Mesenchymal stem cell (in vitro differentiated cells and primary cell): ENCODE measurements at regions not wholly inside any gene's neighbourhood (a gene's known extent, or its start where the extent isn't known, plus 50 kb on each side); places are given as distances from the start of the nearest gene placed in this dataset.

Experiments
- DNase-seq: peaks from one replicate; pipeline ENCODE4 v3.0.0-alpha.2; 2013
- H2AFZ ChIP-seq: one replicate; pipeline ENCODE4 v1.6.1; 2013; ENCODE audit warnings: low read depth, mild to moderate bottlenecking, control low read depth, inconsistent platforms, low read length, moderate library complexity
- H2AK5ac ChIP-seq: 2 replicates; pipeline ENCODE4 v1.6.1; 2013; ENCODE audit warnings: low read length, moderate library complexity, mild to moderate bottlenecking, inconsistent platforms; ENCODE audit not compliant: severe bottlenecking
- H2BK120ac ChIP-seq: one replicate; pipeline ENCODE4 v1.6.1; 2013; ENCODE audit warnings: low read depth, mild to moderate bottlenecking, inconsistent platforms, low read length, moderate library complexity
- H2BK12ac ChIP-seq, 2 experiments: one replicate each; pipeline ENCODE4 v1.6.1; 2013; ENCODE audit warnings: inconsistent platforms in 2 of 2, low read length in 2 of 2, mild to moderate bottlenecking in 2 of 2, moderate library complexity in 2 of 2, control low read depth in 1 of 2
- H2BK15ac ChIP-seq: one replicate; pipeline ENCODE4 v1.6.1; 2013; ENCODE audit warnings: mild to moderate bottlenecking, low read depth, inconsistent platforms; ENCODE audit not compliant: poor library complexity, severe bottlenecking
- H2BK5ac ChIP-seq: 2 replicates; pipeline ENCODE4 v1.6.1; 2013; ENCODE audit warnings: low read depth, mild to moderate bottlenecking, low read length, control low read depth, inconsistent platforms; ENCODE audit not compliant: poor library complexity, severe bottlenecking
- H3K14ac ChIP-seq, 2 experiments: one replicate each; pipeline ENCODE4 v1.6.1; 2013; ENCODE audit warnings: inconsistent platforms in 2 of 2, low read length in 2 of 2, control low read depth in 1 of 2, mild to moderate bottlenecking in 1 of 2, moderate library complexity in 1 of 2
- H3K18ac ChIP-seq, 2 experiments: one replicate each; pipeline ENCODE4 v1.6.1; 2013; ENCODE audit warnings: inconsistent platforms in 2 of 2, low read length in 2 of 2, control low read depth in 1 of 2, low read depth in 1 of 2, mild to moderate bottlenecking in 1 of 2
- H3K23ac ChIP-seq, 2 experiments: one replicate each; pipeline ENCODE4 v1.6.1; 2013; ENCODE audit warnings: inconsistent platforms in 2 of 2, low read length in 2 of 2, mild to moderate bottlenecking in 2 of 2, moderate library complexity in 2 of 2, control low read depth in 1 of 2
- H3K27ac ChIP-seq: 2 replicates; pipeline ENCODE4 v1.5.1; 2013; ENCODE audit warnings: mild to moderate bottlenecking, moderate library complexity, low read length, control low read depth, inconsistent platforms; ENCODE audit not compliant: poor library complexity, severe bottlenecking
- H3K27me3 ChIP-seq, 2 experiments: 2 replicates each; pipeline versions ENCODE4 v1.6.1 to v1.7.0; 2013; ENCODE audit warnings: low read length in 2 of 2, mild to moderate bottlenecking in 2 of 2, moderate library complexity in 2 of 2, control low read depth in 1 of 2, inconsistent platforms in 1 of 2; ENCODE audit not compliant: control insufficient read depth in 1 of 2, insufficient read depth in 1 of 2
- H3K36me3 ChIP-seq, 2 experiments: 2 replicates each; pipeline versions ENCODE4 v1.6.1 to v1.7.0; 2013; ENCODE audit warnings: low read length in 2 of 2, control low read depth in 1 of 2, inconsistent platforms in 1 of 2, low read depth in 1 of 2, mild to moderate bottlenecking in 1 of 2; ENCODE audit not compliant: insufficient read depth in 2 of 2, control insufficient read depth in 1 of 2
- H3K4ac ChIP-seq, 2 experiments: one replicate each; pipeline ENCODE4 v1.6.1; 2013; ENCODE audit warnings: inconsistent platforms in 2 of 2, low read length in 2 of 2, mild to moderate bottlenecking in 2 of 2, moderate library complexity in 2 of 2, control low read depth in 1 of 2, low read depth in 1 of 2
- H3K4me1 ChIP-seq: 2 replicates; pipeline ENCODE4 v1.6.1; 2013; ENCODE audit warnings: low read depth, low read length, control low read depth; ENCODE audit not compliant: control insufficient read depth, insufficient read depth
- H3K4me2 ChIP-seq: 2 replicates; pipeline ENCODE4 v1.6.1; 2013; ENCODE audit warnings: low read length, mild to moderate bottlenecking, inconsistent platforms; ENCODE audit not compliant: poor library complexity, severe bottlenecking
- H3K4me3 ChIP-seq, 2 experiments: 2 replicates each; pipeline versions ENCODE4 v1.5.1 to v1.7.0; 2013; ENCODE audit warnings: low read length in 2 of 2, mild to moderate bottlenecking in 2 of 2, control low read depth in 1 of 2, low read depth in 1 of 2; ENCODE audit not compliant: insufficient read depth in 1 of 2
- H3K79me1 ChIP-seq: replicated peaks from 2 replicates; pipeline ENCODE4 v1.6.1; 2013; ENCODE audit warnings: mild to moderate bottlenecking, control low read depth, low read length, inconsistent platforms; ENCODE audit not compliant: poor library complexity, severe bottlenecking
- H3K9ac ChIP-seq: 2 replicates; pipeline ENCODE4 v1.7.0; 2013; ENCODE audit warnings: mild to moderate bottlenecking, low read length, moderate library complexity
- H3K9me3 ChIP-seq: 2 replicates; pipeline ENCODE4 v1.7.0; 2013; ENCODE audit warnings: mild to moderate bottlenecking, low read length; ENCODE audit not compliant: control insufficient read depth
- H4K8ac ChIP-seq: one replicate; pipeline ENCODE4 v1.6.1; 2013; ENCODE audit warnings: inconsistent platforms, mild to moderate bottlenecking, low read length, moderate library complexity
- H4K91ac ChIP-seq: one replicate; pipeline ENCODE4 v1.6.1; 2013; ENCODE audit warnings: mild to moderate bottlenecking, low read length, inconsistent platforms
- WGBS: methylation state at CpG from one replicate; pipeline ENCODE4 v1.1.7; 2013; ENCODE audit warnings: mixed read lengths; 5-methylcytosine and 5-hydroxymethylcytosine counted together

- no peaks in the 10 kb centered on the region for H3K27me3 ChIP-seq
- H3K79me1 ChIP-seq: no peaks in the 10 kb centered on the region
- no peak overlapping the region for H2AK5ac ChIP-seq
- no peaks in the 10 kb centered on the region for H3K9me3 ChIP-seq
- no peak overlapping the region for H2BK120ac ChIP-seq
- no peak overlapping the region for H3K23ac ChIP-seq
- no peak overlapping the region for H3K4me3 ChIP-seq
- H3K4ac ChIP-seq: no peak overlapping the region
- peaks cover 2% of the 10 kb centered on the region for H3K4me1 ChIP-seq
- no peak overlapping the region for H2BK15ac ChIP-seq
- no peak overlapping the region for H3K18ac ChIP-seq
- no peak overlapping the region for H4K91ac ChIP-seq
- H2BK12ac ChIP-seq: no peak overlapping the region
- no peak overlapping the region for H2AFZ ChIP-seq
- H3K9ac ChIP-seq: peak overlapping the region; percentile 77
- no peak overlapping the region for H3K4me2 ChIP-seq
- no peak for DNase-seq
- no peak overlapping the region for H2BK5ac ChIP-seq
- no peak overlapping the region for H4K8ac ChIP-seq
- no peak overlapping the region for H3K14ac ChIP-seq
- H3K36me3 ChIP-seq: no peaks in the 10 kb centered on the region
- H3K27ac ChIP-seq: no peak overlapping the region
Observed at GRCh38 chr5:143514616-143515335, 111.3 kb upstream of the NR3C1 start.

GRCh38 chr5:143513720-143514119, 110.2 kb upstream of the NR3C1 start:
- Histone ChIP-seq H3K9me3 (no peaks in the 10 kb centered on the region), H2BK5ac (no peak overlapping the region), H2AFZ (no peak overlapping the region), H3K27me3 (no peaks in the 10 kb centered on the region), H2AK5ac (no peak overlapping the region), H2BK12ac (no peak overlapping the region), H3K4me1 (peaks cover 2% of the 10 kb centered on the region), H3K4me2 (no peak overlapping the region), H3K14ac (no peak overlapping the region), H3K18ac (no peak overlapping the region), H3K4me3 (no peak overlapping the region), H4K8ac (no peak overlapping the region), H3K36me3 (no peaks in the 10 kb centered on the region), H2BK15ac (no peak overlapping the region), H3K9ac (no peak overlapping the region), H3K27ac (no peak overlapping the region), H3K79me1 (no peaks in the 10 kb centered on the region), H4K91ac (no peak overlapping the region), H3K4ac (no peak overlapping the region), H3K23ac (no peak overlapping the region), H2BK120ac (no peak overlapping the region)
- WGBS: 95% methylated on average over 2 of the region's 2 CpGs
- DNase-seq: no peak

GRCh38 chr5:143511736-143512135, 108.2 kb upstream of the NR3C1 start:
- no peak overlapping the region for H3K9ac ChIP-seq
- no peak overlapping the region for H3K23ac ChIP-seq
- H3K27me3 ChIP-seq: no peaks in the 10 kb centered on the region
- no peak overlapping the region for H3K18ac ChIP-seq
- H3K79me1 ChIP-seq: no peaks in the 10 kb centered on the region
- H3K9me3 ChIP-seq: no peaks in the 10 kb centered on the region
- H3K36me3 ChIP-seq: no peaks in the 10 kb centered on the region
- no peak overlapping the region for H2BK120ac ChIP-seq
- no peak overlapping the region for H2AFZ ChIP-seq
- no peak overlapping the region for H3K4ac ChIP-seq
- H4K91ac ChIP-seq: no peak overlapping the region
- H2BK5ac ChIP-seq: no peak overlapping the region
- no peak overlapping the region for H2BK15ac ChIP-seq
- no peak overlapping the region for H3K14ac ChIP-seq
- no peak for DNase-seq
- H3K4me2 ChIP-seq: no peak overlapping the region
- no peak overlapping the region for H2AK5ac ChIP-seq
- no peak overlapping the region for H3K4me3 ChIP-seq
- peaks cover 4% of the 10 kb centered on the region for H3K4me1 ChIP-seq
- no peak overlapping the region for H2BK12ac ChIP-seq
- no peak overlapping the region for H3K27ac ChIP-seq
- no peak overlapping the region for H4K8ac ChIP-seq

- Histone ChIP-seq H4K91ac (no peak overlapping the region), H3K23ac (no peak overlapping the region), H2BK120ac (no peak overlapping the region), H3K9ac (no peak overlapping the region), H3K9me3 (no peaks in the 10 kb centered on the region), H2AFZ (no peak overlapping the region), H3K4me1 (peaks cover 2% of the 10 kb centered on the region), H3K18ac (no peak overlapping the region), H2BK5ac (no peak overlapping the region), H3K4me3 (no peak overlapping the region), H3K27me3 (no peaks in the 10 kb centered on the region), H4K8ac (no peak overlapping the region), H3K4me2 (no peak overlapping the region), H2BK15ac (no peak overlapping the region), H3K14ac (no peak overlapping the region), H3K27ac (no peak overlapping the region), H3K79me1 (no peaks in the 10 kb centered on the region), H3K36me3 (no peaks in the 10 kb centered on the region), H2BK12ac (no peak overlapping the region), H3K4ac (no peak overlapping the region), H2AK5ac (no peak overlapping the region)
- WGBS: 84% methylated on average over 3 of the region's 3 CpGs
- no peak for DNase-seq
Observed at GRCh38 chr5:143509758-143510221, 106.3 kb upstream of the NR3C1 start.
